GM18505 (cell line): ENCODE measurements at regions not wholly inside any gene's neighbourhood (a gene's known extent, or its start where the extent isn't known, plus 50 kb on each side); places are given as distances from the start of the nearest gene placed in this dataset.

Source experiments
- ATAC-seq: cut with Tn5 transposase; IDR thresholded peaks from one replicate; pipeline ENCODE4 v1.9.1; 2021; ENCODE audit not compliant: unreplicated experiment
- POLR2A ChIP-seq: IDR thresholded peaks from 4 replicates; pipeline ENCODE4 v1.6.1; 2011; ENCODE audit warnings: borderline replicate concordance; ENCODE audit not compliant: insufficient read depth, insufficient read length; ENCODE audit errors: extremely low read depth

- ATAC-seq, result no peak
- TF ChIP-seq POLR2A, result no peak
Measured at GRCh38 chr11:129596351-129596750, 219.3 kb upstream of the TMEM45B start.

DNA sequence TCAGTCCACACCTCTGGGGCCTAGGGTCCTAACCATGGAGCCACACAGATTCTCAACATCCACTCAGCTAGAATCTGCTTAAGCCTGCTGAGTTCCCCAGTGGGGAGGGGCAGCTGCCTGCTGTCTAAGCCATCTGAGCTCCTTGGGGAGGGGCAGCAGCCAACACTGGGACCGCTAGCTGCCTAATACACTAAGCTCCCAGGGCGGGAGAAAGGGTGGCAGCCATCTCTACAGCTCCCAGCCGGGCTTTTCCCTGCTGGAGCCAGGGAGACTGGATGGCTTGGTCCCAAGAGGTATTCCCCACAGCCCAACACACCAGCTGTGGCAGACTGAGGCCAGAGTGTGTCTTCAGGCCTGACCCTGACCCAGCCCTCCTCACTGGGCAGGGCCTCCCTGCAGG, 217.3 kb upstream of the TMEM45B start:
- ATAC-seq, result no peak
- TF ChIP-seq POLR2A, result no peak

- no peak for ATAC-seq
- no peak for TF ChIP-seq POLR2A
Measured at GRCh38 chr11:129605815-129606214, 209.8 kb upstream of the TMEM45B start.

GRCh38 chr11:129608711-129609110, 206.9 kb upstream of the TMEM45B start:
- ATAC-seq, result no peak
- TF ChIP-seq POLR2A, result no peak

DNA sequence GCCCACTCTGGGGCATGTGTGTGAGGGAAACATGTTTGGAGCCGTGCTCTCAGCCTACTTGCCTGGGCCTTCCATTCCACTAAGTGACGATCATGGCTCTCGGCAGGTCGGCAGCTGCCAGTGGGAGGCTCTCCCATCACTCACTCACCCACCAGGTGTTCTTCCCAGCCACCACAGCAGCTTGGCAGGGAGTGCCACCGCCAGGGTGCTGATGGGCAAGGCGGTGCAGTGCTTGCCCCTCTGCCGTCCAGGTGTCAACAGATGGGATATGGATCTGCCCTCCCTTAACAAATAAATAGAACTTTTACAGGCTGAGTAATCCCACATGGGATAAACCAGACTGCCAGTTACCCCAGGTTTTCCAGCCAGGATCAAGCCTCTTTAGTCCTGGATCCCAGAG, 205.5 kb upstream of the TMEM45B start:
- no peak for ATAC-seq

DNA sequence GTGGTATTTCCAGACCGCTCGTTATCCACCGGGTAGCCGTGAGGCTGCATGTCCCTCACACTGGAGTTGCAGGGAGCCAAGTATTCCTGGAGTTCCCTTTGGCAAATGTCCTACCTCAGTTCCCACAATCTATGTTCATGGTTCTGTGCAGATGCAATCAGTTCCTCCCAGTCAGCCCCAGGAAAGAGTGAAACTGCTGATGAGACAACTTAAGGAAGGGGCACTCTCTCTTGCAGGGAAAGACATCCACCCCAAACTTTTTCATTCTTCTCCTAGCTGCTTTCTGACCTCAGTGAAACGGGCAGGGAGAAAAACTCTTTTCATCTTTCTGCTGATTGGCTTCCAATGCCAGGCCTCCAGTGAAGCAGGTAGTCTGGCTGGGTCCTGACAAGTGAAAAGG, 205.1 kb upstream of the TMEM45B start:
- no peak for TF ChIP-seq POLR2A
- ATAC-seq, result no peak

More for the DNA sequence above, 205.5 kb upstream of the TMEM45B start:
- no peak for TF ChIP-seq POLR2A

GRCh38 chr11:129611661-129612446, 203.8 kb upstream of the TMEM45B start:
- TF ChIP-seq POLR2A, result no peak
- ATAC-seq, result no peak

DNA sequence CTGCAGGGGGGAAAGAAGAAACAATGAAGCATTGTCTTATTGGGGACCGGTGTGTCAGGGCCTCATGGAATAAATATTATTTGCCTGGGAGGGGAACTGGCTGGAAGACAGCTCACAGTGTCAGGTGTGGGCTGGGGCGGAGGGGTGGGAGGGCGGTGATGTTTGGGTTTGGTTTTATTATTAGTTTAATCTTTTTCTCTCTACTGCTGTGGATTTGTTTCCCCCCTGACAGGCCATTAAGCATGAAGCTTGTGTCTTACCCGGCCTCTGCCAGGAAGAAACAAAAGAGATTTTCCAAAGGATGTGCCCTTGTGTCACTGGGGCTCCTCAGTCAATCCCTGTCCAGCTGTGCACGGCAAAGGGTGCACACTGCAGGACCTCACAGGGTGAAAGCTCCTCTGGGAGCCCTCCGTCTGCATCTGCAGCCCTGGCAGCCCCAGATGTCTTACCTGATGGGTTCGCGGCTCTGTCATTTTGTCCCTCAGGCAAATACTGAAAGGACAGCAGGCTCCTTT, 203.1 kb upstream of the TMEM45B start:
- ATAC-seq, result no peak
- no peak for TF ChIP-seq POLR2A

DNA sequence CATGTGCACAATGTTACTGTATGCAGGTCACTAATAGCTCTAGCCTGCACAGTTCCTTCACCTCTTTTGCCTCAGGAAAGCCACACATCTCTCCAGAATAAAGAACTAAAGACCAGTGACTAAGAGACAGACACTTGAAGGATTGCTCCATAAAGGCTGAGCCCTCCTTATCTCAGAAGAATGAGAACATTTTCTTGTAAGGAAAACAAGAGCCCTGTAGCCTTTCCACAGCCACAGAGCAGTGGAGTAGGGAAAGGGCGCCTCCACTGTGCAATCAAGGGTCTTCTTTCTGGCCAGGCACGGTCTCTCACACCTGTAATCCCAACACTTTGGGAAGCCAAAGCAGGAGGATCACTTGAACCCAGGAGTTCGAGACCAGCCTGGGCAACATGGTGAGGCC, 202.6 kb upstream of the TMEM45B start:
- TF ChIP-seq POLR2A, result no peak
- ATAC-seq, result no peak

- TF ChIP-seq POLR2A, result no peak
- no peak for ATAC-seq
Measured at GRCh38 chr11:129614256-129614944, 201.2 kb upstream of the TMEM45B start.

DNA sequence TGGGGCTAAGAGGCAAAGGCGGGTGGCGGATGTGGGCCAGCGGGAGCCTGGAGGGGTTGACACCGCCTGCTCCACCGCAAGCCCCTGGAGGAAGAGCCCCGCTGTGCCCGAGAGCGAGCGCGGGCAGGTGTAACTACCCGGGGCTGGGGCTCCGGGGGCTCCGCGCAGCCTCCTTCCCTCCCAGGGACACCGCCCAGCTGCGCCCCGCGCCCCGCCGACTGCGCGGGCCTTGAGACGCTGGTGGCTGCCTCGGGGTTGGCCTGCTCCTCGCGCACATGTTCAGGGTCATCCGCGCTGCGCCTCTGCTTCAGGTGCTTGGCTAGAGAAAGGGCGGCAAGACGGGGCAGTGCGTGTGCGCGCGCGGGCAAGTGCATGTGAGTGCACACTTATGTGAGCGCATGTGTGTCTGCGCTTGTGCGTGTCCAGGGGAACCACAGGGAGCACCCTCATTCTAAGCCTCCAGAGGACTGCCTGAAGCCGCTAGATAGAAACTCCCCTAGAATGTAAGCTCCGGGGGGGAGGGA, 197.5 kb upstream of the TMEM45B start:
- TF ChIP-seq POLR2A, result no peak
- ATAC-seq, result no peak

DNA sequence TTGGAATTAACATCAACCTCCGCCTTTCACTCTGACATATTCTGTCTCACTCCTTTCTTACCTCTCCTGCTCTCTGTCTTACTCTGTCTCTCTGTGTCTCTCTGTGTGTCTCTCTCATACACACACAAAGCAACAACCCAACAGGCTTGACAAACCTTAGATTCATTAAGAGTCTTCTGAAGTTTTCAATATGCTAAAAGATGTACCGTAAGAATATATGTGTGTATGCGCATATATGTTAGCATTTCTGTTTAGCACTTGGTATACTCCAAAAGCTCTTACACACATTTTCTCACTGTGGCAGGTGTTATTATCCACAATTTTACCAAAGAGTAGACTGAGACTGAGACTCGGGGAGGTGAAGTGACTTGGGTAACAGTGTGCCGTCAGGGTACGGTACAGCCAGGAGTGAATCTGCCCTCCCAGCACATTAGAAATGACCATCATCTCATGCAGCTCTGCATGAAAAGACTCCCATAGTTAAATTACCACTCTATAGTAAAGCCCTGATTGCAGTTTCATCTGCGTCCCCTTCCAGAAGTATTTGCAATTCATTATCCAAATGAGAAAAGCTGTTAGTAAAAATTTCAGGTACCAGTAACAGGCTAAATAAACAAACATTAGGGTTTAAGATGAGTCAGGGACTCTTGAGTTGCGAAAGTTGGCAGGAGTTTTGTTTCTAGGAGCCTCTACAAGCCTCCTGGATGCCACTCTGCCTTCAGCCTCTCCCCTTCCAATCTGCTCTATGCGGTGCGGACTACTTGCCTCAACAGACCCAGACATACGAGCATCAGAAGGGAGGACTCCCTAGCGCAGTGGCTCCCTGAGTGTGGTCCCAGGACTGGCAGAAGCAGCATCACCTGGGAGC, 195.2 kb upstream of the TMEM45B start:
- TF ChIP-seq POLR2A, result no peak
- ATAC-seq, result no peak

GRCh38 chr11:129625930-129626329, 189.7 kb upstream of the TMEM45B start:
- TF ChIP-seq POLR2A, result no peak
- no peak for ATAC-seq

GRCh38 chr11:129631201-129631600, 184.4 kb upstream of the TMEM45B start:
- no peak for ATAC-seq
- TF ChIP-seq POLR2A, result no peak

DNA sequence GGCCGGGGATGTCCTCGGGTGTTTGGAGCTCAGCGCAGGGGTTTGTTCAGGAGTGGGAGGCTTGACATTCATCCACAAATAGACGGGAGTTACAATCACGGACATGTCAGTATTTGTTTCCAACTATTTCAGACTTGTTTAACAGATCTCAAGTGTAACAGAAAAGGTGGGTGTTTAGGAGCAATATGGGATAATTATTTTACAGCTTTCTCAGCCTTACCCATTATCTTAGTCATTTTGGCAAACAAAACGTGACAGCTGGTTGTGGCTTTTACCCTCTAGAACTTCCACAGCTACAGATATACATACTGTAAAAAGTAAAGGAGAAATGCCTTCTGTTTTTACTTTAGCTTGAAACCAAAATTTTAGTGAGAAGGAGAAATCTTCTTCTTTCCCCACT, 178.7 kb upstream of the TMEM45B start:
- ATAC-seq, result no peak
- TF ChIP-seq POLR2A, result no peak
